ENCODE measurements at regions not wholly inside any gene's neighbourhood (a gene's known extent, or its start where the extent isn't known, plus 50 kb on each side); places are given as distances from the start of the nearest gene placed in this dataset.

- TF ChIP-seq, protein P1, sequence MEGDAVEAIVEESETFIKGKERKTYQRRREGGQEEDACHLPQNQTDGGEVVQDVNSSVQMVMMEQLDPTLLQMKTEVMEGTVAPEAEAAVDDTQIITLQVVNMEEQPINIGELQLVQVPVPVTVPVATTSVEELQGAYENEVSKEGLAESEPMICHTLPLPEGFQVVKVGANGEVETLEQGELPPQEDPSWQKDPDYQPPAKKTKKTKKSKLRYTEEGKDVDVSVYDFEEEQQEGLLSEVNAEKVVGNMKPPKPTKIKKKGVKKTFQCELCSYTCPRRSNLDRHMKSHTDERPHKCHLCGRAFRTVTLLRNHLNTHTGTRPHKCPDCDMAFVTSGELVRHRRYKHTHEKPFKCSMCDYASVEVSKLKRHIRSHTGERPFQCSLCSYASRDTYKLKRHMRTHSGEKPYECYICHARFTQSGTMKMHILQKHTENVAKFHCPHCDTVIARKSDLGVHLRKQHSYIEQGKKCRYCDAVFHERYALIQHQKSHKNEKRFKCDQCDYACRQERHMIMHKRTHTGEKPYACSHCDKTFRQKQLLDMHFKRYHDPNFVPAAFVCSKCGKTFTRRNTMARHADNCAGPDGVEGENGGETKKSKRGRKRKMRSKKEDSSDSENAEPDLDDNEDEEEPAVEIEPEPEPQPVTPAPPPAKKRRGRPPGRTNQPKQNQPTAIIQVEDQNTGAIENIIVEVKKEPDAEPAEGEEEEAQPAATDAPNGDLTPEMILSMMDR (IDR thresholded peaks at IDR 0.05 in 4 of 5, conservative IDR thresholded peaks at IDR 0.05 in 1 of 5) = no peak
- no peak for TF ChIP-seq POLR2A (IDR thresholded peaks at IDR 0.05)
Measured at GRCh38 chr2:136325844-136326331, 207.9 kb upstream of the CXCR4 start.
